ENCODE measurements at regions not wholly inside any gene's neighbourhood (a gene's known extent, or its start where the extent isn't known, plus 50 kb on each side); places are given as distances from the start of the nearest gene placed in this dataset.

GRCh38 chr2:181305301-181306123 is 151.7 kb upstream of the ITGA4 start (continued):
- TF ChIP-seq REST (IDR thresholded peaks at IDR 0.05; ENCODE audit: borderline replicate concordance in 1 of 2, low read depth in 1 of 2, low read length in 2 of 2), result 0 out of 4 replicates have a peak, but pooled peaks of 1 of the 2 experiments have one; percentile 39
- no peak for TF ChIP-seq ZNF335 (CRISPR knock-in tag; IDR thresholded peaks at IDR 0.05)
- no peak for TF ChIP-seq IKZF4 (CRISPR knock-in tag; IDR thresholded peaks at IDR 0.05; ENCODE audit: borderline replicate concordance, low read depth, not compliant biosample characterization)
- no peak for TF ChIP-seq ZNF616 (CRISPR knock-in tag; IDR thresholded peaks at IDR 0.05; ENCODE audit: low read depth)
- no peak for TF ChIP-seq CREB1 (IDR thresholded peaks at IDR 0.05)
- no peak; the same call in none of the 2 replicates for TF ChIP-seq CREB1 (CRISPR knock-in tag; IDR thresholded peaks at IDR 0.05)
- TF ChIP-seq DNMT3B (CRISPR knock-in tag; conservative IDR thresholded peaks at IDR 0.05), result no peak
- no peak for TF ChIP-seq GABPA (IDR thresholded peaks at IDR 0.05; ENCODE audit: low read depth, low read length)
- no peak; the same call in 1 of the 2 replicates for TF ChIP-seq GABPA (CRISPR knock-in tag; IDR thresholded peaks at IDR 0.05; ENCODE audit: low read depth)
- TF ChIP-seq ZBTB39 (CRISPR knock-in tag; IDR thresholded peaks at IDR 0.05), result peak; percentile 96
- TF ChIP-seq ZKSCAN5 (CRISPR knock-in tag; IDR thresholded peaks at IDR 0.05), result no peak
- 0 out of 2 replicates have a peak, but pooled peaks have one; percentile 9 for TF ChIP-seq STAG1 (CRISPR knock-in tag; IDR thresholded peaks at IDR 0.05)
- no peak for TF ChIP-seq ZNF34 (CRISPR knock-in tag; IDR thresholded peaks at IDR 0.05; ENCODE audit: borderline replicate concordance)
- TF ChIP-seq, protein P1, sequence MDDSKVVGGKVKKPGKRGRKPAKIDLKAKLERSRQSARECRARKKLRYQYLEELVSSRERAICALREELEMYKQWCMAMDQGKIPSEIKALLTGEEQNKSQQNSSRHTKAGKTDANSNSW (CRISPR knock-in tag; IDR thresholded peaks at IDR 0.05; ENCODE audit: borderline replicate concordance), result no peak
- TF ChIP-seq PREB (CRISPR knock-in tag; IDR thresholded peaks at IDR 0.05), result no peak
- TF ChIP-seq DR1 (CRISPR knock-in tag; IDR thresholded peaks at IDR 0.05), result no peak
- TF ChIP-seq ZBTB1 (CRISPR knock-in tag; IDR thresholded peaks at IDR 0.05; ENCODE audit: borderline replicate concordance), result no peak
- TF ChIP-seq PATZ1 (CRISPR knock-in tag; IDR thresholded peaks at IDR 0.05), result no peak
- no peak for TF ChIP-seq E2F2 (CRISPR knock-in tag; IDR thresholded peaks at IDR 0.05; ENCODE audit: borderline replicate concordance)

All from HepG2 (cell line).